Activated B cell treated with CpG ODN at 0.5 μM for 24 hours (primary cell): ENCODE measurements at regions not wholly inside any gene's neighbourhood (a gene's known extent, or its start where the extent isn't known, plus 50 kb on each side); places are given as distances from the start of the nearest gene placed in this dataset.

Experiments used
- ATAC-seq: fragments of 200-7000 bp; cut with Tn5 transposase; one replicate; pipeline ENCODE4 v1.10.0; 2021; ENCODE audit warnings: low read depth, mild to moderate bottlenecking, moderate library complexity
- CTCF ChIA-PET: fragments of 350-600 bp; sonication (Branson Sonifier 250); formaldehyde crosslinking; loops from one replicate; lab custom pipeline; 2021; ENCODE audit warnings: antibody characterized with exemption; lab: Charles Lee
- POLR2A ChIA-PET: fragments of 350-600 bp; sonication (Branson Sonifier 250); formaldehyde crosslinking; loops from one replicate; lab custom pipeline; 2021; ENCODE audit warnings: antibody characterized with exemption; lab: Charles Lee
- DNase-seq: peaks from one replicate; pipeline ENCODE4 v3.0.0; 2022
- H3K27ac Mint-ChIP-seq: one replicate; pipeline ENCODE4 v1.8.0; 2020; ENCODE audit warnings: mixed read lengths
- H3K27me3 Mint-ChIP-seq: one replicate; pipeline ENCODE4 v1.8.0; 2021; ENCODE audit warnings: mixed read lengths
- H3K36me3 Mint-ChIP-seq: one replicate; pipeline ENCODE4 v1.8.0; 2021; ENCODE audit warnings: low read depth, mixed read lengths
- H3K4me1 Mint-ChIP-seq: one replicate; pipeline ENCODE4 v1.8.0; 2021; ENCODE audit warnings: mixed read lengths
- H3K4me3 Mint-ChIP-seq: one replicate; pipeline ENCODE4 v1.8.0; 2020; ENCODE audit warnings: mild to moderate bottlenecking, mixed read lengths
- H3K9me3 Mint-ChIP-seq: one replicate; pipeline ENCODE4 v1.8.0; 2020; ENCODE audit warnings: mixed read lengths
- CTCF ChIP-seq: fragments of 200-600 bp; IDR thresholded peaks from one replicate; pipeline ENCODE4 v1.8.0; 2022; ENCODE audit warnings: antibody characterized with exemption, mild to moderate bottlenecking
- intact Hi-C: fragments of 100-400 bp; cut with micrococcal nuclease; formaldehyde crosslinking; loops from one replicate; pipeline ENCODE4 v1.15.1; 2024

GRCh38 chr9:28810388-28811075 is 1237.3 kb upstream of the C9orf72 start:
- peaks cover 2% of the 10 kb centered on the region for H3K9me3 Mint-ChIP-seq
- no peak overlapping the region for H3K27ac Mint-ChIP-seq
- no peaks in the 10 kb centered on the region for H3K27me3 Mint-ChIP-seq
- H3K4me1 Mint-ChIP-seq = no peaks in the 10 kb centered on the region
- DNase-seq (no peak), ATAC-seq (no peak)
- intact Hi-C loops = no loop called here
- TF ChIP-seq CTCF = no peak
- CTCF ChIA-PET = no interaction called here
- POLR2A ChIA-PET = no interaction called here
- no peaks in the 10 kb centered on the region for H3K36me3 Mint-ChIP-seq
- H3K4me3 Mint-ChIP-seq = no peak overlapping the region

- ChIA-PET CTCF (no interaction called here), POLR2A (no interaction called here)
- DNase-seq = no peak
- Mint-ChIP-seq H3K4me3 (no peak overlapping the region), H3K27me3 (no peaks in the 10 kb centered on the region), H3K36me3 (no peaks in the 10 kb centered on the region), H3K9me3 (no peaks in the 10 kb centered on the region), H3K4me1 (no peaks in the 10 kb centered on the region), H3K27ac (no peak overlapping the region)
- intact Hi-C loops = no loop called here
- no peak for TF ChIP-seq CTCF
- no peak for ATAC-seq
Measured at GRCh38 chr9:28820741-28821140, 1247.5 kb upstream of the C9orf72 start.

- no peaks in the 10 kb centered on the region for H3K27me3 Mint-ChIP-seq
- H3K4me3 Mint-ChIP-seq = no peak overlapping the region
- H3K27ac Mint-ChIP-seq = no peak overlapping the region
- no peaks in the 10 kb centered on the region for H3K4me1 Mint-ChIP-seq
- no peaks in the 10 kb centered on the region for H3K9me3 Mint-ChIP-seq
- DNase-seq = no peak
- intact Hi-C loops = no loop called here
- no peaks in the 10 kb centered on the region for H3K36me3 Mint-ChIP-seq
- no peak for ATAC-seq
- no peak for TF ChIP-seq CTCF
- CTCF ChIA-PET = no interaction called here
- POLR2A ChIA-PET = no interaction called here
Measured at GRCh38 chr9:28821240-28821639, 1248.0 kb upstream of the C9orf72 start.

GRCh38 chr9:28824432-28824963 is 1251.2 kb upstream of the C9orf72 start:
- Mint-ChIP-seq H3K9me3 (no peaks in the 10 kb centered on the region), H3K36me3 (no peaks in the 10 kb centered on the region), H3K27ac (no peak overlapping the region), H3K4me1 (no peaks in the 10 kb centered on the region), H3K27me3 (no peaks in the 10 kb centered on the region), H3K4me3 (no peak overlapping the region)
- intact Hi-C loops = no loop called here
- TF ChIP-seq CTCF = no peak
- ATAC-seq = no peak
- no peak for DNase-seq
- ChIA-PET CTCF (no interaction called here), POLR2A (no interaction called here)

GRCh38 chr9:28832168-28832770 is 1259.0 kb upstream of the C9orf72 start:
- CTCF ChIA-PET = no interaction called here
- Mint-ChIP-seq H3K36me3 (no peaks in the 10 kb centered on the region), H3K27me3 (no peaks in the 10 kb centered on the region), H3K9me3 (no peaks in the 10 kb centered on the region), H3K27ac (no peak overlapping the region), H3K4me1 (no peaks in the 10 kb centered on the region), H3K4me3 (no peak overlapping the region)
- ATAC-seq (no peak), DNase-seq (no peak)
- POLR2A ChIA-PET = no interaction called here
- TF ChIP-seq CTCF = no peak
- intact Hi-C loops = no loop called here
